Lower lobe of right lung (tissue), 2 donors: ENCODE measurements at regions not wholly inside any gene's neighbourhood (a gene's known extent, or its start where the extent isn't known, plus 50 kb on each side); places are given as distances from the start of the nearest gene placed in this dataset.
A peak's percentile ranks its signal among the peaks of the same experiment; 100 is the strongest.

Source experiments
- ATAC-seq, 2 donors: fragments of 200-7000 bp; cut with Tn5 transposase; one replicate each; pipeline ENCODE4 v1.9.1; 2020 to 2022; ENCODE audit warnings: mild to moderate bottlenecking in 2 of 2, moderate library complexity in 2 of 2
- DNase-seq: peaks from one replicate; pipeline ENCODE4 v3.0.0-alpha.2; 2020
- H3K27ac ChIP-seq: fragments of 200-600 bp; one replicate; pipeline ENCODE4 v1.8.0; 2022
- H3K27me3 ChIP-seq: fragments of 200-600 bp; one replicate; pipeline ENCODE4 v1.8.0; 2022; ENCODE audit warnings: low read depth
- H3K36me3 ChIP-seq: fragments of 200-600 bp; one replicate; pipeline ENCODE4 v1.8.0; 2022; ENCODE audit warnings: mild to moderate bottlenecking
- H3K4me1 ChIP-seq: fragments of 200-600 bp; one replicate; pipeline ENCODE4 v1.8.0; 2022
- H3K4me3 ChIP-seq: fragments of 200-600 bp; one replicate; pipeline ENCODE4 v1.8.0; 2022; ENCODE audit warnings: mild to moderate bottlenecking
- H3K9me3 ChIP-seq: fragments of 200-600 bp; one replicate; pipeline ENCODE4 v1.8.0; 2022
- CTCF ChIP-seq: fragments of 200-600 bp; IDR thresholded peaks from one replicate; pipeline ENCODE4 v1.8.0; 2022; ENCODE audit warnings: antibody characterized with exemption, mild to moderate bottlenecking
- intact Hi-C: fragments of 100-400 bp; cut with DNase I; formaldehyde crosslinking; loops from one replicate; pipeline ENCODE4 v1.11.0; 2022
- donor health status: DM: no; HTN: yes; CAD: no; lungs with severe emphysema.

- intact Hi-C loops: no loop called here
- DNase-seq (no peak), ATAC-seq (no peak)
- Histone ChIP-seq H3K27ac (no peak overlapping the region), H3K27me3 (no peaks in the 10 kb centered on the region), H3K4me1 (no peaks in the 10 kb centered on the region), H3K4me3 (no peak overlapping the region), H3K36me3 (no peaks in the 10 kb centered on the region), H3K9me3 (no peaks in the 10 kb centered on the region)
- no peak for TF ChIP-seq CTCF
Observed at GRCh38 chr5:163807781-163808180, 302.4 kb downstream of the MAT2B start.

- no peak for ATAC-seq
- intact Hi-C loops: no loop called here
Observed at GRCh38 chr5:163809473-163809872, 304.1 kb downstream of the MAT2B start.

GRCh38 chr5:163813900-163814299 lies 308.5 kb downstream of the MAT2B start:
- Histone ChIP-seq H3K4me3 (no peak overlapping the region), H3K9me3 (no peaks in the 10 kb centered on the region), H3K27ac (no peak overlapping the region), H3K4me1 (no peaks in the 10 kb centered on the region), H3K27me3 (no peaks in the 10 kb centered on the region), H3K36me3 (no peaks in the 10 kb centered on the region)
- no peak for ATAC-seq
- intact Hi-C loops: no loop called here
- no peak for DNase-seq
- TF ChIP-seq CTCF: no peak

More at GRCh38 chr5:163809473-163809872, 304.1 kb downstream of the MAT2B start:
- H3K4me1 ChIP-seq: no peaks in the 10 kb centered on the region
- H3K9me3 ChIP-seq: no peaks in the 10 kb centered on the region
- H3K4me3 ChIP-seq: no peak overlapping the region
- no peak overlapping the region for H3K27ac ChIP-seq
- no peaks in the 10 kb centered on the region for H3K27me3 ChIP-seq
- no peak for DNase-seq
- no peak for TF ChIP-seq CTCF
- H3K36me3 ChIP-seq: no peaks in the 10 kb centered on the region

GRCh38 chr5:163815240-163815791 lies 309.9 kb downstream of the MAT2B start:
- H3K36me3 ChIP-seq: no peaks in the 10 kb centered on the region
- TF ChIP-seq CTCF: no peak
- ATAC-seq (peak in 1 of 2 donors; percentile 37), DNase-seq (no peak)
- no peak overlapping the region for H3K27ac ChIP-seq
- intact Hi-C loops: no loop called here
- no peaks in the 10 kb centered on the region for H3K9me3 ChIP-seq
- no peaks in the 10 kb centered on the region for H3K4me1 ChIP-seq
- H3K27me3 ChIP-seq: no peaks in the 10 kb centered on the region
- no peak overlapping the region for H3K4me3 ChIP-seq

GRCh38 chr5:163821142-163821541 lies 315.7 kb downstream of the MAT2B start:
- ATAC-seq (no peak), DNase-seq (no peak)
- Histone ChIP-seq H3K9me3 (no peaks in the 10 kb centered on the region), H3K4me1 (no peaks in the 10 kb centered on the region), H3K27me3 (no peaks in the 10 kb centered on the region), H3K27ac (no peak overlapping the region), H3K36me3 (no peaks in the 10 kb centered on the region), H3K4me3 (no peak overlapping the region)
- TF ChIP-seq CTCF: no peak
- intact Hi-C loops: no loop called here

- Histone ChIP-seq H3K9me3 (no peaks in the 10 kb centered on the region), H3K4me1 (no peaks in the 10 kb centered on the region), H3K4me3 (no peak overlapping the region), H3K27me3 (no peaks in the 10 kb centered on the region), H3K36me3 (no peaks in the 10 kb centered on the region), H3K27ac (no peak overlapping the region)
- ATAC-seq: no peak
- no peak for TF ChIP-seq CTCF
- DNase-seq: no peak
- intact Hi-C loops: no loop called here
Observed at GRCh38 chr5:163822548-163822947, 317.1 kb downstream of the MAT2B start.
